GM10266 (cell line): ENCODE measurements at regions not wholly inside any gene's neighbourhood (a gene's known extent, or its start where the extent isn't known, plus 50 kb on each side); places are given as distances from the start of the nearest gene placed in this dataset.

Source experiments
- DNase-seq: peaks from one replicate; pipeline ENCODE4 v3.0.0; 2012; ENCODE audit errors: extremely low spot score
- CTCF ChIP-seq: IDR thresholded peaks from 2 replicates; pipeline ENCODE4 v1.5.1; 2012; ENCODE audit warnings: mild to moderate bottlenecking, low read depth; ENCODE audit not compliant: control insufficient read depth, insufficient read depth; ENCODE audit errors: missing control alignments

- no peak for DNase-seq
- TF ChIP-seq CTCF: no peak
Measured at GRCh38 chr9:28923351-28923750, 1350.1 kb upstream of the C9orf72 start.

GRCh38 chr9:28925157-28925556, 1351.9 kb upstream of the C9orf72 start:
- DNase-seq: no peak
- no peak for TF ChIP-seq CTCF

- DNase-seq: no peak
- no peak for TF ChIP-seq CTCF
Measured at GRCh38 chr9:28926306-28926705, 1353.0 kb upstream of the C9orf72 start.

DNA sequence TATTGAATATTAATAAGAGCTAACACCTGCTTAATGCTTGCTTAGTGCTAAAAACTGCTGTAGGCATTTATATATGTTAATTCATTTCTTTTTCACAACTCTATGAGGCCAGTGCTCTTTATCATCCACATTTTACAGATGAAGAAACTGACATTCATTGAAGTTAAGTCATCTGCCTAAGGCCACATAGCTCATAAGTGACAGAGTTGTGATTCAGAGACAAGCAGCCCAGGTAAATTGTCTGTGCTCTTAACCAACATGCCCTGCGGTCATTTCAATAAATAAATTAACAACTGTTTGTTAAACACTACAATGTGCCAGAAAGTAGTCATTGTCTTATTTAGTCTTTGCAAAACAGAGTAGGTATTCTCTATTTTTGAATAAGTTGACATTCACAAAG, 1354.4 kb upstream of the C9orf72 start:
- TF ChIP-seq CTCF: no peak
- DNase-seq: no peak

- no peak for TF ChIP-seq CTCF
- DNase-seq: no peak
Measured at GRCh38 chr9:28929433-28929832, 1356.2 kb upstream of the C9orf72 start.

DNA sequence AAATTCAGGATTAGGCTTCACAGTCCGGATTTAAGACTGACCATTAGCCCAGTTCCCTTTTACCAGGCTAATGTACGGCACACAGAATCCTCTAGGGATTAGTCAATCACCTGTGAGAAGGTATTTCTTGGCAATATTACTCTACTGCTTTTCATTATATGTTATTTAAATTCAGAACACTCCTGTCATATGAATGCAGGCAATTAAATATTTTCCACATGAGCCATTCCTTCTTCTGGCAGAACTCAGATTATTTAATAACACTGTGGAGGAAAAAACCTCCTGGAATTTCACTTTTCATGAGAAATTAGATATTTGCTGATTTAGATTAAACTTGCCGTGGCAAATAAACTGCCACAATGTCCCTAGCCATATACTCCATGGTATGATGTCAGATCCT, 1357.5 kb upstream of the C9orf72 start:
- no peak for DNase-seq

DNA sequence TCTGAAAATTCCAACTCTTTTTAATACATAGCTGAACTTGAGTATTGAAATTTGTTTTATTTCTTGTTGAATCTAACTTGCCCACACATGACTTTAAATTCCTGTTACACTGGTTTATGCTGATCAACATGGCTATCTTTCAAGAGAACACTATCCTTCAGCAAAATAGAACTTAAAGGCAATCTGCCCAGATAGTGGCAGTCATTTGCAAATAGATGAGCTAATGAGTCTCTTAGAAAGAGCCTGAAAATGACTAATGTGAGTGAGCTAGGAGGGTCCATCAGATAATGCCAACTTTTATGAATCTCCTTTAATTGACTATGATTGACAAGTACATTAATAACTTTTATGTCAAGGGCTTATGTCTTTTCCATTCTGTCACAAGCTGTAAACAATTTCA, 1360.8 kb upstream of the C9orf72 start:
- TF ChIP-seq CTCF: no peak
- no peak for DNase-seq

More for the DNA sequence above, 1357.5 kb upstream of the C9orf72 start:
- TF ChIP-seq CTCF: no peak
